ENCODE measurements at regions not wholly inside any gene's neighbourhood (a gene's known extent, or its start where the extent isn't known, plus 50 kb on each side); places are given as distances from the start of the nearest gene placed in this dataset.

- DNase-seq (ENCODE audit: low spot score), result no peak
- TF ChIP-seq POLR2AphosphoS5 (IDR thresholded peaks at IDR 0.05), result no peak
- no peak for TF ChIP-seq CTCF (IDR thresholded peaks at IDR 0.05)
- TF ChIP-seq POLR2A (IDR thresholded peaks at IDR 0.05), result no peak
Measured at GRCh38 chr6:50180646-50181045, 130.9 kb upstream of the DEFB112 start.

GRCh38 chr6:50185006-50185405 lies 135.3 kb upstream of the DEFB112 start:
- Histone ChIP-seq H3K27ac (no peak overlapping the region), H3K9me3 (no peaks in the 10 kb centered on the region), H3K4me1 (replicated peaks) (no peaks in the 10 kb centered on the region), H3K4me3 (no peak overlapping the region), H3K27me3 (replicated peaks; ENCODE audit: insufficient read depth) (no peaks in the 10 kb centered on the region), H3K36me3 (no peaks in the 10 kb centered on the region)
- WGBS, result 47% methylated on average over 3 of the region's 3 CpGs
- DNase-seq (ENCODE audit: low spot score), result no peak
- TF ChIP-seq POLR2A (IDR thresholded peaks at IDR 0.05) (no peak), POLR2AphosphoS5 (IDR thresholded peaks at IDR 0.05) (no peak), CTCF (IDR thresholded peaks at IDR 0.05) (no peak)
- intact Hi-C loops (cut with DNase I), result no loop called here

More at GRCh38 chr6:50180646-50181045, 130.9 kb upstream of the DEFB112 start:
- Histone ChIP-seq H3K27ac (no peak overlapping the region), H3K27me3 (replicated peaks; ENCODE audit: insufficient read depth) (no peaks in the 10 kb centered on the region), H3K4me1 (replicated peaks) (no peaks in the 10 kb centered on the region), H3K9me3 (no peaks in the 10 kb centered on the region), H3K36me3 (no peaks in the 10 kb centered on the region), H3K4me3 (no peak overlapping the region)
- intact Hi-C loops (cut with DNase I), result no loop called here
- WGBS, result 82% methylated on average over 1 of the region's 1 CpG

- Histone ChIP-seq H3K27ac (no peak overlapping the region), H3K4me3 (no peak overlapping the region), H3K4me1 (replicated peaks) (no peaks in the 10 kb centered on the region), H3K36me3 (no peaks in the 10 kb centered on the region), H3K27me3 (replicated peaks; ENCODE audit: insufficient read depth) (no peaks in the 10 kb centered on the region), H3K9me3 (no peaks in the 10 kb centered on the region)
- DNase-seq (ENCODE audit: low spot score), result no peak
- intact Hi-C loops (cut with DNase I), result no loop called here
- TF ChIP-seq POLR2AphosphoS5 (IDR thresholded peaks at IDR 0.05), result no peak
- TF ChIP-seq POLR2A (IDR thresholded peaks at IDR 0.05), result no peak
- no peak for TF ChIP-seq CTCF (IDR thresholded peaks at IDR 0.05)
- 24% methylated on average over 7 of the region's 7 CpGs for WGBS
Measured at GRCh38 chr6:50187351-50187921, 137.7 kb upstream of the DEFB112 start.

- no peaks in the 10 kb centered on the region for H3K27me3 ChIP-seq (replicated peaks; ENCODE audit: insufficient read depth)
- intact Hi-C loops (cut with DNase I), result no loop called here
- H3K4me1 ChIP-seq (replicated peaks), result no peaks in the 10 kb centered on the region
- no peak overlapping the region for H3K27ac ChIP-seq
- no peak overlapping the region for H3K4me3 ChIP-seq
- no peaks in the 10 kb centered on the region for H3K36me3 ChIP-seq
- no peak for TF ChIP-seq POLR2A (IDR thresholded peaks at IDR 0.05)
- TF ChIP-seq POLR2AphosphoS5 (IDR thresholded peaks at IDR 0.05), result no peak
- TF ChIP-seq CTCF (IDR thresholded peaks at IDR 0.05), result no peak
- 88% methylated on average over 4 of the region's 4 CpGs for WGBS
- H3K9me3 ChIP-seq, result no peaks in the 10 kb centered on the region
- no peak for DNase-seq (ENCODE audit: low spot score)
Measured at GRCh38 chr6:50198245-50198644, 148.5 kb upstream of the DEFB112 start.

GRCh38 chr6:50202766-50203165 lies 153.0 kb upstream of the DEFB112 start:
- no peak for DNase-seq (ENCODE audit: low spot score)
- no peaks in the 10 kb centered on the region for H3K9me3 ChIP-seq
- intact Hi-C loops (cut with DNase I), result no loop called here
- no peak overlapping the region for H3K27ac ChIP-seq
- no peaks in the 10 kb centered on the region for H3K4me1 ChIP-seq (replicated peaks)
- H3K27me3 ChIP-seq (replicated peaks; ENCODE audit: insufficient read depth), result no peaks in the 10 kb centered on the region
- TF ChIP-seq POLR2A (IDR thresholded peaks at IDR 0.05) (no peak), CTCF (IDR thresholded peaks at IDR 0.05) (no peak), POLR2AphosphoS5 (IDR thresholded peaks at IDR 0.05) (no peak)
- no peaks in the 10 kb centered on the region for H3K36me3 ChIP-seq
- H3K4me3 ChIP-seq, result no peak overlapping the region
